SK-N-MC (cell line): ENCODE measurements at regions not wholly inside any gene's neighbourhood (a gene's known extent, or its start where the extent isn't known, plus 50 kb on each side); places are given as distances from the start of the nearest gene placed in this dataset.

Source experiments
- EZH2 ChIP-seq: fragments of 200-600 bp; sonication (generic); IDR thresholded peaks from one replicate; pipeline ENCODE4 v1.6.1; 2017; ENCODE audit warnings: antibody characterized with exemption
- POLR2AphosphoS5 ChIP-seq: IDR thresholded peaks from 2 replicates; pipeline ENCODE4 v1.6.1; 2012; ENCODE audit warnings: mild to moderate bottlenecking, low read depth, low read length, borderline replicate concordance

DNA sequence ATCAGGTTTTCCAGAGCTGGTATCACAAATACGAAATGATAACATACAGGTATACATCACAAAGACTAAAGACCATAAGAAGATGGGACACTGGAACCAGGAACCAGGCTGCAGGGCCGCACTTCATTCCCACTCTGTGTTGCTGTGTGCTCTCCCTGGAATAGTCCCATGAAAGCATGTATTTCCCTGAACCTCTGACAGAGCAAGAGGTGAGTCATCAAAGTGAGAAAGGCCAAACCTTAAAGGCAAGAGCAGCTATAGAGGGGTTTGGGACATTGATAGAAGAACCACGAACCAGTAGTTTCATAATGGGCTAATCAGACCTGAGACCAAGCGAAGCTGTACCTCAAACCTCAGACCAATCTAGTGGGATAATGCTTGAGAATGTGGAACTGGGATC, 283.0 kb upstream of the PRKD1 start:
- no peak for TF ChIP-seq POLR2AphosphoS5
- TF ChIP-seq EZH2: no peak
